Naive thymus-derived CD8-positive, alpha-beta T cell (primary cell): ENCODE measurements at regions not wholly inside any gene's neighbourhood (a gene's known extent, or its start where the extent isn't known, plus 50 kb on each side); places are given as distances from the start of the nearest gene placed in this dataset.

Experiments
- ATAC-seq, 2 donors: fragments of 150-1000 bp; cut with Tn5 transposase in 1 of 2; sonication (Bioruptor Pico), chemical (Tn5 transposase) in 1 of 2; 1 replicate in 1 of 2; 2 replicates in 1 of 2; pipeline ENCODE4 v1.10.0; 2021; ENCODE audit warnings: mild to moderate bottlenecking in 2 of 2, moderate library complexity in 2 of 2
- POLR2A ChIA-PET: fragments of 350-600 bp; sonication (Branson Sonifier 250); formaldehyde crosslinking; loops from one replicate; lab custom pipeline; 2021; ENCODE audit warnings: antibody characterized with exemption; lab: Charles Lee
- DNase-seq, 10 donors: peaks; one replicate each; pipeline versions ENCODE4 v3.0.0 to v3.0.0-alpha.2; 2020 to 2022
- H3K27ac Mint-ChIP-seq, 10 donors: one replicate each; pipeline ENCODE4 v1.8.0; 2020 to 2022; ENCODE audit warnings: mild to moderate bottlenecking in 10 of 10, mixed read lengths in 10 of 10, moderate library complexity in 4 of 10, inconsistent platforms in 1 of 10
- H3K27me3 Mint-ChIP-seq, 5 donors: one replicate each; pipeline ENCODE4 v1.8.0; 2021 to 2022; ENCODE audit warnings: mixed read lengths in 5 of 5
- H3K36me3 Mint-ChIP-seq, 3 donors: one replicate each; pipeline ENCODE4 v1.8.0; 2020 to 2022; ENCODE audit warnings: mixed read lengths in 3 of 3, mild to moderate bottlenecking in 2 of 3, inconsistent platforms in 1 of 3
- H3K4me1 Mint-ChIP-seq, 4 donors: one replicate each; pipeline ENCODE4 v1.8.0; 2021 to 2022; ENCODE audit warnings: mixed read lengths in 4 of 4
- H3K4me3 Mint-ChIP-seq, 10 donors: one replicate each; pipeline ENCODE4 v1.8.0; 2020 to 2022; ENCODE audit warnings: mild to moderate bottlenecking in 10 of 10, mixed read lengths in 10 of 10, moderate library complexity in 6 of 10, inconsistent platforms in 1 of 10
- H3K9me3 Mint-ChIP-seq, 9 donors: one replicate each; pipeline ENCODE4 v1.8.0; 2020 to 2022; ENCODE audit warnings: mixed read lengths in 9 of 9, mild to moderate bottlenecking in 3 of 9, inconsistent platforms in 1 of 9, moderate library complexity in 1 of 9

DNA sequence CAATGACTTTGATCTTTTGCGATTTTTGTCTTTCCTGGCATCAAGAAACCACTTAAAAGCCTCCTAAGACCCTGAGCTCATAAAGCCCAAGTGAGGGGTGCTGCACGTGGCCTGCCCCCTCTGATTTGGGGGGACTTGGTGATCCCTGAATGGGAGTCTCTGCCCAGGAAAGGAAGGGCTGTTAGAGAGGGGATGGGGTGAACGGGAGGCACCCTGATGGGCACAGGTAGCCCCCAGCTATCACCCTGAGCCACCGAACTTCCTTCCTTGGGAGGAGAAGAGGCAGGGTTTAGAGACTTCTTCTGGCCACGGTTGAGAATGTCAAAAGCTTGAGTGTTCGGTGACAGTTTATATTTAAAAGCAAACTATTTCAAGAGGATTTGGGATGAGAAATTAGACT, 305.5 kb downstream of the ZNF536 start:
- H3K9me3 Mint-ChIP-seq = peaks cover 0 to 1% (median 0%) of the 10 kb centered on the region in 9 donors
- DNase-seq (no peak), ATAC-seq (no peak)
- H3K27ac Mint-ChIP-seq = no peak overlapping the region
- H3K4me3 Mint-ChIP-seq = no peak overlapping the region
- H3K36me3 Mint-ChIP-seq = no peaks in the 10 kb centered on the region
- no peaks in the 10 kb centered on the region for H3K4me1 Mint-ChIP-seq
- POLR2A ChIA-PET = no interaction called here
- H3K27me3 Mint-ChIP-seq = peaks cover 0 to 36% (median 13%) of the 10 kb centered on the region in 5 donors

DNA sequence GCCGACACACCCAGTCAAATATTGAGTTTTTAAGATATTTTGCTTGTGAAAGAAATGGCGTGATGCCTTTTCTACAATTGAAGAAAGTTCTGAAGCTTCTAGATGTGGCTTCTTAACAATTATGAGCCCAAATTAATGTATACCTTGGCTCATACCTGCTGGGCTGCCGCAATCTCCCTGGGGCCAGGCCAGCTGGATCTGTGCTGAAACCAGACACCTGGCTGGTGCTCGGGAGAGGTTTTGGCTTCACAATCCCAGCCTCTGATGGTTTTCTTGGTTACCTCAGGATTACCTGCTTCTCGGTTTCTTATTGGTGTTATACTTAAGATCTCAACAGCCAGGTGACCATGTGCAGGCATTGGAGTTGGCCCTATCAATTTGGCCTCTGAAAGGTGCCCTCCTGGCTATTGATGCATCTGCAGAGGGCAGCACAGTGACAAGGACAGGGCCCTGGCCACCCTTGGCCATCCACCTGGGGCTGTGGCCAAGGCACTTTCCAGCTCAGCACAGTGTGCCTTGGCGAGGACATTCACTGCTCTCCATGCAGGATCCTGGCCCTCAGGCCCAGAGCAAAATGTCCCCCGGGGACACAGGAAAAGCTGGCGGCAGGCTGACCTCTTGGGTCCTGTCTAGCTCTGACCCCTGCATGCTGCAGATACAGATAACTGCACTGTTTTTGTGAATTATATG, 305.0 kb downstream of the ZNF536 start:
- no peak for DNase-seq
- Mint-ChIP-seq H3K36me3 (no peaks in the 10 kb centered on the region), H3K4me3 (no peak overlapping the region), H3K9me3 (peaks cover 0 to 1% (median 0%) of the 10 kb centered on the region in 9 donors), H3K27me3 (peaks cover 0 to 37% (median 9%) of the 10 kb centered on the region in 5 donors), H3K27ac (no peak overlapping the region), H3K4me1 (no peaks in the 10 kb centered on the region)
- ATAC-seq = no peak
- POLR2A ChIA-PET = no interaction called here

DNA sequence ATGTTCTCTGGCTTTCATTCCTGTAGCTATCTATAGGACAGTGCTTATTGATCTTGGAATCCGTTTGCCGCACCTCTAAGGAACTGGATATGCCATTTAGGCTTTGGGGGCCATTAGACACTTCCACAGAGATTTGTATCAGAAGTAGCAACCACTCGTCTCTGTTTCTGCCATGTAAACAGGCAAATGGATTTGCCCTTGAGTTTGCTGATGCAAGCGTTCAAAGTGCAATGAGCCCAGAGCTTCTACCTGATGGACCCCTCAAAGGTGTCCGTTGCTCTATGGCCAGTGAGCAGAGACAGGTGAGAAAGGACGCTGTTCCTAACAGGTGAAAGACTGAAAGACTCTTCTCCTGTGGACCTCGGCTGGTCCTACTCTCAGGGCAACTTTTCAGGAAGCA, 302.9 kb downstream of the ZNF536 start:
- Mint-ChIP-seq H3K36me3 (no peaks in the 10 kb centered on the region), H3K4me3 (no peak overlapping the region), H3K4me1 (no peaks in the 10 kb centered on the region), H3K27me3 (peaks cover 0 to 37% (median 18%) of the 10 kb centered on the region in 5 donors), H3K9me3 (peaks cover 0 to 1% (median 0%) of the 10 kb centered on the region in 9 donors), H3K27ac (no peak overlapping the region)
- DNase-seq (no peak), ATAC-seq (no peak)
- POLR2A ChIA-PET = no interaction called here

DNA sequence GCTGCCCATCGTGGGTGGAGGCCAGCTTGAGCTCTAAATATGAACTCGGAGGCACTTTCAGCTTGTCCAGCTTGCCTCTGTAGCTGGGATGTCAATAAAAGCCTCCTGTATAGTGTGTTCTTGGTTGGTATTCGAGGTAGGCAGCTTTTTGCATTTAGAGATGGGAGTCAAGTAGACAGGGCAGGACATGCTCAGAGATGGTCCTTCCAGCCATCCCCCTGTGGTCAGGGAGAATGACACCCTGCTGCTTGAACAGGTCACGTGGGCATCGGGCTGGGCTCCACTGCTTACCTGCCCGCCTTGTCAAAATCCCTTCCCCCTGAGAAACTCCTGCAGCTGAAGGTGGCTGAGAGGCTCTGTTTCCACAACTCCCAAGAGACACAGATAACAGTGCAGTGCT, 302.5 kb downstream of the ZNF536 start:
- POLR2A ChIA-PET = no interaction called here
- ATAC-seq = no peak
- Mint-ChIP-seq H3K36me3 (no peaks in the 10 kb centered on the region), H3K27me3 (peaks cover under 1 to 38% (median 20%) of the 10 kb centered on the region in 5 donors), H3K4me1 (no peaks in the 10 kb centered on the region), H3K9me3 (peaks cover 0 to 1% (median 0%) of the 10 kb centered on the region in 9 donors), H3K4me3 (no peak overlapping the region), H3K27ac (no peak overlapping the region)
- DNase-seq = no peak

DNA sequence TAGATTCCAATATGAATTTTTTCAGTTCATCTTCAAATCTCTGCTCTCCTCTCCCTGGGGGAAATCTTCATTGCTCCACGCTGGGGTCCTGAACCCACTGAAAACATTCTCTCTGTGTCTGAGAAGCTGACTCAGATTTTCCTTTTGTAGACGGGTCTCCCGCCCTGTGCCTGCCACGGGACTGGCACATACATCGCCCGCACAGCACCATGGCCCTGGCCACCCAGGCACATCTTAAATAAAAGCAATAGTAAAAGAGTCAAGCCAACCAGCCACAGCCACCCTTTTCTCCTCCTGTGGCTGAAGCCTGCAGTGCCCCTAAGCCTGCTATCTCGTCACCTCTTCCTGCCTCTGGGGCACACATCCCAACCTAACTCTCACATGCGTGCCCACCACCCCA, 301.2 kb downstream of the ZNF536 start:
- H3K4me1 Mint-ChIP-seq = no peaks in the 10 kb centered on the region
- H3K9me3 Mint-ChIP-seq = peaks cover 0 to 1% (median 0%) of the 10 kb centered on the region in 9 donors
- H3K4me3 Mint-ChIP-seq = no peak overlapping the region
- peak overlapping the region in 1 of 10 donors; percentile 10 for H3K27ac Mint-ChIP-seq
- H3K27me3 Mint-ChIP-seq = peaks cover 2 to 47% (median 21%) of the 10 kb centered on the region in 5 donors
- POLR2A ChIA-PET = interaction anchor here (0.8 kb wide), 1 partner anchor 27 kb away, joined by 3 read pairs; no protein-coding TSS in a partner anchor
- H3K36me3 Mint-ChIP-seq = no peaks in the 10 kb centered on the region
- no peak for DNase-seq
- ATAC-seq = no peak

DNA sequence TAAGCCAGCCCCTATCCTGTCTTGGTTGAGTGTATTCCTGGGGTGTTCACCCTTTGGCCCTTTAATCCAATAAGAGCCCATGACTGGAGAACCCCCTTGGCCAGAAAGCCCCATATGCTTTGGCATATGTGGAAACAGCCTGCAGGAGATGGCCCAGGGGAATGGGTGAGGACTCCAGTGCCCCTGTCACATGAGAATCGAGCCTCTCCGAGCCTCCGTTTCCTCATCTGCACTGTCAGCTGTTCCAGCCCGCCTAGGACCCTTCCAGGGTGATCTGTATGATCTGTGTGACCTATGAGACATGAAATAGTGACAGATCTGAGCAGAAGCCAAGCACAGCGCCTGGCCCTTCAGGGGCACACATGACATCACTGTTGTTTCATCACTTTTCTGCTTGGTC, 300.7 kb downstream of the ZNF536 start:
- peaks cover 2 to 47% (median 21%) of the 10 kb centered on the region in 5 donors for H3K27me3 Mint-ChIP-seq
- ATAC-seq (no peak), DNase-seq (no peak)
- no peak overlapping the region for H3K4me3 Mint-ChIP-seq
- H3K36me3 Mint-ChIP-seq = no peaks in the 10 kb centered on the region
- no peak overlapping the region for H3K27ac Mint-ChIP-seq
- POLR2A ChIA-PET = interaction anchor here (0.8 kb wide), 1 partner anchor 26 kb away, joined by 3 read pairs; no protein-coding TSS in a partner anchor
- peaks cover 0 to 1% (median 0%) of the 10 kb centered on the region in 9 donors for H3K9me3 Mint-ChIP-seq
- no peaks in the 10 kb centered on the region for H3K4me1 Mint-ChIP-seq

DNA sequence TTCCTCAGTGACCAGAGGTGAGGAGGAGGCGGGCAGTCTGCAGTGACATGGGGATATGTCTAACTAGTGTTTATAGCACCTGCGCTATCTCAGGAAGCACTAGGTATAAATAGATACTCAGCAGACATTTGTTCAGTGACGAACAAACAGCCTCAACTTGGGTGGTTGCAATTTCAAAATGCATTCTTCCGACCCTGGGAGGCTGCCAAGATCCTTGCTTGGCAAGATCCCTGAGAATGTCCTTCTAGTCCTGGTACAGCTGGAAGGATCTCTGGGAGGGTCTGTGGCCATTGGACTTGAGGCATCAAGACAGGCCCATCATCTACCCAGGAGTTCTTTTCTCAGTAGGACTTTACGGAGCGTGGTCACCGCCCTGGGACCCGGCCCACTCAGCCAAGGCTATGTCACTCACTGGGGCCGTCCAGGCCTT, 299.5 kb downstream of the ZNF536 start:
- no peak overlapping the region for H3K4me3 Mint-ChIP-seq
- no peaks in the 10 kb centered on the region for H3K4me1 Mint-ChIP-seq
- DNase-seq = no peak
- H3K27me3 Mint-ChIP-seq = peaks cover 2 to 42% (median 23%) of the 10 kb centered on the region in 5 donors
- peaks cover 0 to 1% (median 0%) of the 10 kb centered on the region in 9 donors for H3K9me3 Mint-ChIP-seq
- POLR2A ChIA-PET = no interaction called here
- H3K36me3 Mint-ChIP-seq = no peaks in the 10 kb centered on the region
- H3K27ac Mint-ChIP-seq = no peak overlapping the region
- ATAC-seq = no peak

DNA sequence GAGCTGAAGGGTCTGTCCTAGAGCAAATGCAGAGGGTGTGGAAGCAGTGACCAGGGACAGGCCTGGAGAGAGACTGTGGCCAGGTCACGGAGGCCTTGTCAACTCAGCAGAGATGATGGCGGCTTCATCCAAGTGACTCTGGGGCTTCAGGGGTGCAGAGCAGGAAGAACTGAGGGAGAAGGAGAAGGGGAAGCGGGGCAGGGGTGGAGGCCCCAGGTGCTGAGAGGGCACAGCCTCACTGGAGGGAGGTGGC, 299.1 kb downstream of the ZNF536 start:
- Mint-ChIP-seq H3K4me3 (no peak overlapping the region), H3K36me3 (no peaks in the 10 kb centered on the region), H3K4me1 (no peaks in the 10 kb centered on the region), H3K27me3 (peaks cover 2 to 44% (median 26%) of the 10 kb centered on the region in 5 donors), H3K27ac (no peak overlapping the region), H3K9me3 (peaks cover 0 to 1% (median 0%) of the 10 kb centered on the region in 9 donors)
- ATAC-seq (no peak), DNase-seq (no peak)
- POLR2A ChIA-PET = no interaction called here

DNA sequence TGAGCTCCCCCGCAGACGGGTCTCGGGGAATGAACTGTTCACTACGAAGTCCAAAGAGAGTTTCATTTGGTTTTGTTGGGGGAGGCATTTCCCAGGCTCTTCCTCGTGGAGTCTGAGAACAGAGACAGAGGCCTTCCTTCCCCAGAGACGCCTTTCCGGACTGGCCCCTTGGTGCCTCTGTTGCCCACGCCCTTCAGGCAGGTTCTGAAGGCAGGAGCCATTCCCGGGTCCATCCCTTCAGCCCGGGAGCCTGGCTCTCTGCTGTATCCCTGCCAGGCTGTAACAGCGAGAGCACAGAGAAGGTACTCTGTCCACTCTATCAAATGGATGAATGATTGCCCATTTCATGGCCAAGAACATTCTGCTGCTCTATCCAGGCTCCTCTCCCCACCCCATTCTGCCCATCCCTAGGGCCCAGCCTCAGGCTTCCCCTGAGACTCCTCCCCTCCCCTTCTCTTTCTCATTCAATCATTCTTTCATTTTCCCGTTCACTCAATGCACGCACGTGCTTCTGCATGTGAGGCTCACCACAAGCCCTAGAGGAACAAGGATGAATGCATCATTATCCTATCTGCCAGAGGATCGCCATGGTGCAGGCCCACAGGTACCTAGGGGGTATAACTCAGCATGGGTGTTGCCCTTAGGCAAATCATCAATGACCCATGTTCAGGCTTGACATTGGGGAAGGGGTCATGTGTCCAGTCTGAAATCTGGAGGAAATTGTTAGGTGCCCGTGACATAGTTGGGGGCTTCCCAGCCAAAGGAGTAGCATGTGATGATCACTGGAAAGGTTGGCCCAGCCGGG, 298.6 kb downstream of the ZNF536 start:
- Mint-ChIP-seq H3K9me3 (peaks cover 0 to 1% (median 0%) of the 10 kb centered on the region in 9 donors), H3K27me3 (peaks cover 3 to 47% (median 31%) of the 10 kb centered on the region in 5 donors), H3K36me3 (no peaks in the 10 kb centered on the region), H3K4me1 (no peaks in the 10 kb centered on the region), H3K27ac (no peak overlapping the region), H3K4me3 (no peak overlapping the region)
- no peak for ATAC-seq
- no peak for DNase-seq
- POLR2A ChIA-PET = no interaction called here

DNA sequence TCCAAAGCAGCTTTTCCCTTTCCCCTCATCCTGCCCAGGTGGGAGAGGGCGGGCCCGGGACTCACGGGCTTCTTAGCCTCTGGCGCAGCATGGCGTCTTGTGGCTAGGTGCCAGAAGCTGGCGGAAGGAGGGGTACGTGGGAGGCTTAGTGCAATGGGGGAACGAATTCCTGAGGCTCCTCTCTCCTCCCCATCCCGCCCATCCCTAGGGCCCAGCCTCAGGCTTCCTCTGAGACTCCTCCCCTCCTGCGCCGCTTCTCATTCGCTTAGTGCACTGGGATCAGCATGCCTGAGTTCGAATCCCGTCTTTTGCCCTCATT, 297.8 kb downstream of the ZNF536 start:
- ATAC-seq = no peak
- Mint-ChIP-seq H3K9me3 (peaks cover 0 to 1% (median 0%) of the 10 kb centered on the region in 9 donors), H3K4me3 (no peak overlapping the region), H3K36me3 (no peaks in the 10 kb centered on the region), H3K27ac (peak overlapping the region in 1 of 10 donors; percentile 24), H3K4me1 (no peaks in the 10 kb centered on the region), H3K27me3 (peaks cover 3 to 51% (median 37%) of the 10 kb centered on the region in 5 donors)
- POLR2A ChIA-PET = no interaction called here
- no peak for DNase-seq

DNA sequence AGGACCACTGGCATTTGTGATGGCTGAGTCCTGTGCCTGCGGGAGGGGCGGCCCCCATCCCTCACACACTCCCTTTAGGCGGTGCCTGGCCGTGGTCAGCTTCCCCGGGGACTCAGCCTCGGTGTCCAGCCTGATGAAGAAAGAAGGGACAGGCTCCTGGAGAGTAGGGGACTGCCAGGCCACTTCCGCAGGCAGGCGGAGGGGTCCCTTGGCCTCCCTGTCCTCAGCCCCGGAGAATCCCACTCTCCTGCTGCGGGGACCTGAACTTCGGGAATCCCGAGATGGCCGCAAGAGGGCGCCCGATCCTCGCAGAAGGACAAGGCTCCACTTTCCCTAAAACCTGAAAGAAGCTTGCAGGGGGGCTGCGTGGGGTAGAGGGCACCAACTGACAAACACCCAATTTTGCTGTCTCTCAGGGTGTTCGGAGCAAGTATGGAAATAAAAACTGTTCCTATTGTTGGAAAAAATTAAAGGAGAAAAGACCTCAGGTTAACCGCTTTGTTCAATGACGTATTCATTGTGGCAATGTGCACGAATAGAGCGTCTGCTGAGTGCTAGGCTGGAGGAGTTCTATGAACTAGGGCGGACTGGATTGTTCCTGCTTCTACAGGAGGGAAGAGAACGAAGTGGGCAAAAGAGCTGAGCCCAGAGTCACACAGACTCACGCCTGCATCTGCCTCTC, 297.3 kb downstream of the ZNF536 start:
- Mint-ChIP-seq H3K36me3 (no peaks in the 10 kb centered on the region), H3K4me1 (no peaks in the 10 kb centered on the region), H3K27ac (no peak overlapping the region), H3K4me3 (no peak overlapping the region), H3K9me3 (peaks cover 0 to 1% (median 0%) of the 10 kb centered on the region in 9 donors), H3K27me3 (peaks cover 4 to 51% (median 41%) of the 10 kb centered on the region in 5 donors)
- ATAC-seq (no peak), DNase-seq (peak in 8 of 10 donors; percentile 10 to 68 (median 27))
- POLR2A ChIA-PET = no interaction called here

DNA sequence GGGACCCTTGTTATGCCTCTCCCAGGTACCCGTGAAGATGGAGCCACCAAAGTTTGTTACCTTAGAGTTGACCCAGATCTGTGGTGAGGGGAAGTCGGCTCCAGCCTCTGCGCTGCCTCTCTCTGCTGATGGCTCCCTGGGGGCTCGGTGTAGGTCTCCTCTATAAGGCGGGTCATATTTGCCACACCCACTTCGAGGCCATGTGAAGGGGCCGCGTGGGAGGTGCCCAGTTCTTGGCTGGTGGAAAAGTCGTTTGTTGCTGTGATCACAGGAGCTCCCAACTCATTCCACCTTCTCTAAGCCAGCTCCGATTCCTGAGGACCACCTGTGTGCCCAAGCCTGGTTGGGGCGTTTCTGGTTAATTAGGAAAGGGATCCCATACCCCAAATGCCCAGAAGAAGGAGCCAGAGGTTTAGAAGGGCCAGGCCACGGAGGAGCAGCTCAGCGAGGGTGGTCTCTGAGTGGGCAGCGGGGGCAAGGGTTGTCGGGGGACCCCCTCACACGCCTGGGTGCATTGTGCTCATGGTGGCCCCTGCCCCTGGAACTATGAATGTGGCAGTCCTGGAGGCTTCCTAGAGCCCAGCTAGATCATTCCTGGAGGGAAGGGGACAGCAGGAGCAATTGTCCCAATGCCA, 296.5 kb downstream of the ZNF536 start:
- DNase-seq = no peak
- peaks cover 0 to 1% (median 0%) of the 10 kb centered on the region in 9 donors for H3K9me3 Mint-ChIP-seq
- H3K36me3 Mint-ChIP-seq = no peaks in the 10 kb centered on the region
- POLR2A ChIA-PET = no interaction called here
- no peak overlapping the region for H3K4me3 Mint-ChIP-seq
- H3K4me1 Mint-ChIP-seq = no peaks in the 10 kb centered on the region
- ATAC-seq = no peak
- H3K27ac Mint-ChIP-seq = peak overlapping the region in 1 of 10 donors; percentile 21
- peaks cover 5 to 49% (median 42%) of the 10 kb centered on the region in 5 donors for H3K27me3 Mint-ChIP-seq
